NCI-H446 (cell line): ENCODE measurements at regions not wholly inside any gene's neighbourhood (a gene's known extent, or its start where the extent isn't known, plus 50 kb on each side); places are given as distances from the start of the nearest gene placed in this dataset.
A peak's percentile ranks its signal among the peaks of the same experiment; 100 is the strongest.

Experiments
- DNase-seq, 2 experiments: peaks; one replicate each; lab custom pipeline; 2025; lab: John Stamatoyannopoulos, UW

- no peak for DNase-seq
Measured at GRCh38 chr4:143082701-143083100, 102.0 kb upstream of the USP38 start.

- no peak for DNase-seq
Measured at GRCh38 chr4:143083756-143084472, 100.8 kb upstream of the USP38 start.

GRCh38 chr4:143084566-143084965 is 100.2 kb upstream of the USP38 start:
- DNase-seq, result no peak

DNA sequence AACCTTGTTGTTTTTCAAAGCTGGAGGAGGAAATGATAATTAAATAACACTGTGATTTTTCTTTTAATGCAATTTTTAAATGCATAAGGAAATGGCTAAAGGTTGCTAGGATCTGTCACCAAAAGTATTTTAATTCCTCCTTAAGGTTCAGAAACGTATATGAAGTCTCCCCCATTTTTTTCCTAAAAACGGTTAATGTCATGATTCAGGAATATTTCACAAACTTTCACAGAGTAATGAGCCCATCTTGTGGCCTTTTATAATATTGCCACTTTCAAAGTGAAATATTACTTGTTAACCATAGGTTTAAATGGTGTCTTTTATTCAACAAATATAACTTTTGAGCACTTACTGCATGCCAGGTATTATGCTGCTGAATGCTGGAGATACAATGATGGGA is 99.5 kb upstream of the USP38 start:
- peak in 1 of 2 experiments; percentile 8 for DNase-seq

DNA sequence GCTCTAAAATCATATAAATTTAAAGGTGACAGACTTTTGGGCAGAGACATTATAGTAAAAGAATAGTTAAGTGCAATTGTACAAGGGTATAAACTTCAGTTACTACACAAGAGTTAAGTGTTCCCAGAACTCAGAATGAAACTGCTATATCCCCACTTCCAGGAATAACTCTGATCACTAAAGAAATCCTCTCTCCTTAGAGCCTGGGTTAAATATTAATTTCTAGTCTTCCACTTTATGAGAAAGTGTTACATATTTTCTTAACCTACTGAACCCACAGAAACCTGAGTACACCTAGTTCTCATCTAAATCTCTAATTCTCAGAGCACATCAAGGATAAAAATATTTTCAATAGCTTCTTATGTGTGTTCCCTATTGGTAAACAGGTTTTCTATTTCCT is 99.1 kb upstream of the USP38 start:
- DNase-seq, result no peak

DNA sequence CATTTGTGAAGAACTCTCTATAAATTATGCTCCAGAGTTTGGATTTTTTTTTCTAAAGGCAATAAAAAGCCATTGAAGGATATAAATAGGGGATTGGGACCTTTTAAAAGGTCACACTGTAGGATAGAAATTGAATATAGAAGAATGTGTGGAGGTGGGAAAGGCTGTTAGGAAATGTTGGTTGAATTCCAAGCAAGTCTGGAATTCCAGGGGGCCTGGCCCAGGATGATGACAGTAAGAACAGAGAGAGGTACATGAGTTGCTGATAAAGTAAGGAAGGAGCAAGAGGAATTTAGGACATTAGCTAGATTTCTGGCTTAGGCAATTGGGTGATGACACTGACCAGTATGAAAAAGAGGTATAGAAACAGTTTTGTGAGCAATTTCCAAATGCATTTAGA is 95.4 kb upstream of the USP38 start:
- no peak for DNase-seq

DNA sequence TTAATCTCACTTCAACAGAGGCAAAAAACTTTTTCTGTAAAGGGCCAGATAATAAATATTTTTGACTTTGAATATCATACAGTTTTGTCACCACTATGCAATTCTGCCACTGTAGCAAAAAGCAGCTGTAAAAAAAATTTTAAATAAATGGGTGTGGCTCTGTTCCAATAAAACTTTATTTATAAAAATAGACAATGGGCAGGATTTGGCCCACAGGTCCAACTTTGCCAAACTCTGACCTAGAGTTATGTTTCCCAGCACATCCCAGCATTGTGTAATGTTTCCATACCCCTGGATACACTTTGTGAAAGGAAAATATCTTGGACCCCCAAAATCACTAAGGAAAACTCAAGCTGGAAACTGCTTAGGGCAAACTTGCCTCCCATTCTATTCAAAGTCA is 94.9 kb upstream of the USP38 start:
- no peak for DNase-seq

- DNase-seq, result no peak
Measured at GRCh38 chr4:143091862-143092261, 92.9 kb upstream of the USP38 start.

DNA sequence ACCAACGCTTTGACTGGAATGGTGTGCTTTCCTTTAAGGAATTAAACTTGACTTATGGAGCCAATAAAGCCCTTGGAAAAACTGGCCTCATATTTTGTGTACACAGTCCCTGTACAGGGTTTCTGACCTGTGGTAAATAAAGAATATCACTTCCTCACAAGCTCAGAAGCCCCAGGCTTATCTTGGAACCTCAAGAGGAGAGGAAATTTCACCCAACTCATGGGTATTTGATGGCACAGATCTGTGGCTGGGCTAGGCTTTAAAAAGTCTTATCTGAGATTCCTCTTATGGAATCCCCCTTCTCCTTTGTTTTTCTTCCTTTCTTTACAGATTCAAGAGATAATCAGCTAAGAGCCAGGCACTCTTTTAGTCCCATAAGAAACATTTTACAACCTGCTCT is 89.3 kb upstream of the USP38 start:
- DNase-seq, result no peak

DNA sequence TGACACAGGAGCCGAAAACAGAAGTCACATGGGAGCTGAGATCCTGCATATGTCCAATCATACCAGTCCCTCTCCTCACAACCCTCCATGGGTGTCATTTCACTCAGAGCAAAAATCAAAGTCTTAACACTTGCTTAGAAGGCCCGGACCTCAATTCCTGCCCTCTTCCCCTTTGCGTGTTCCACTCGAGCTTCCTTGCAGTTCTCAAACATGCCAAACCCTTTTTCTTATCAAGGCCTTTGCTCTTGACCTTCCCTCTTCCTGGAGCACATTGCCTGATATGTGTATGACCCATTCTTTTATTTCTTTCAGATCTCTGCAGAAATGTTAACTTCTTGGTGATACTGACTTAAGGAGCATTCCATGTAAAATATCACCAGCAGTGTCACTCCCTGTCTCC is 87.0 kb upstream of the USP38 start:
- DNase-seq, result no peak

GRCh38 chr4:143099693-143100092 is 85.0 kb upstream of the USP38 start:
- DNase-seq, result no peak

GRCh38 chr4:143109376-143109775 is 75.3 kb upstream of the USP38 start:
- no peak for DNase-seq

- DNase-seq, result no peak
Measured at GRCh38 chr4:143118663-143119062, 66.1 kb upstream of the USP38 start.

DNA sequence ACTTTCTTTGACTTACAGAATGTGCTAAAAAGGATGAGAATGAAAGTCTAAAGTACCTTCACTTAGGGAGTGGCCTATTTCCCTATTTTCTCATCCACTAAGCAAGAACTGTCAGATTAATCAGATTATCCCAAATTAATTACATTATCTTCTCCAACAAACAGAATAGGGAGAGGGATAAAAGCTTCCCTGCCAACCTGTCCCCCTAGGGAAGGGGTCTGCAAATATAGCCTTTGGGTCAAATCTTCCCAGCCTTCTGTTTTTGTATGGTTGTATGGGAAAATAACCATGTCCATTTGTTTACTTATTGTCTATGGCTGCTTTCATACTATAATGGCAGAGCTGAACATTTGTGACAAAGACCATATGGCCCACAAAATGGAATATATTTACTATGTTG is 57.1 kb upstream of the USP38 start:
- no peak for DNase-seq

GRCh38 chr4:143133977-143134376 is 50.7 kb upstream of the USP38 start:
- no peak for DNase-seq
